Keratinocyte (primary cell): ENCODE measurements at regions not wholly inside any gene's neighbourhood (a gene's known extent, or its start where the extent isn't known, plus 50 kb on each side); places are given as distances from the start of the nearest gene placed in this dataset.

Experiments used
- DNase-seq: peaks from one replicate; pipeline ENCODE4 v3.0.0-alpha.2; 2011; ENCODE audit warnings: low read depth, missing footprints, low spot score
- FAIRE-seq: peaks from 2 replicates; lab custom pipeline; 2011; peaks lifted over from hg19 to GRCh38; lab: Jason Lieb, UNC
- H2AFZ ChIP-seq: 2 replicates; pipeline ENCODE4 v1.6.0; 2012; ENCODE audit warnings: low read length, control low read depth, inconsistent platforms; ENCODE audit not compliant: control insufficient read depth
- H3K27ac ChIP-seq: 2 replicates; pipeline ENCODE4 v1.5.1; 2011; ENCODE audit warnings: low read length; ENCODE audit not compliant: control insufficient read depth, insufficient read depth
- H3K27me3 ChIP-seq: 3 replicates; pipeline ENCODE4 v1.6.0; 2011; ENCODE audit warnings: low read length; ENCODE audit not compliant: control insufficient read depth, insufficient read depth; ENCODE audit errors: extremely low read depth
- H3K36me3 ChIP-seq, 2 experiments: 2 replicates in 1 of 2; 3 replicates in 1 of 2; pipeline ENCODE4 v1.5.1; 2011; ENCODE audit warnings: low read length in 2 of 2, mild to moderate bottlenecking in 1 of 2; ENCODE audit not compliant: control insufficient read depth in 2 of 2, insufficient read depth in 2 of 2; ENCODE audit errors: extremely low read depth in 1 of 2
- H3K4me1 ChIP-seq: 3 replicates; pipeline ENCODE4 v1.5.1; 2011; ENCODE audit warnings: low read length; ENCODE audit not compliant: control insufficient read depth, insufficient read depth; ENCODE audit errors: extremely low read depth
- H3K4me2 ChIP-seq: 3 replicates; pipeline ENCODE4 v1.6.0; 2011; ENCODE audit warnings: low read depth, low read length; ENCODE audit not compliant: control insufficient read depth, insufficient read depth; ENCODE audit errors: extremely low read depth
- H3K4me3 ChIP-seq, 3 experiments: fragments of 200-600 bp in 1 of 3; sonication (generic) in 1 of 3; 2 replicates in 2 of 3; 3 replicates in 1 of 3; pipeline ENCODE4 v1.5.1; 2011 to 2016; ENCODE audit warnings: low read length in 3 of 3, mild to moderate bottlenecking in 3 of 3, control low read depth in 2 of 3, inconsistent platforms in 1 of 3, low read depth in 1 of 3, mixed read lengths in 1 of 3, mixed run types in 1 of 3, moderate library complexity in 1 of 3; ENCODE audit not compliant: control insufficient read depth in 2 of 3, insufficient read depth in 2 of 3; ENCODE audit errors: extremely low read depth in 1 of 3
- H3K79me2 ChIP-seq: 2 replicates; pipeline ENCODE4 v1.6.0; 2012; ENCODE audit warnings: low read length; ENCODE audit not compliant: control insufficient read depth, insufficient read depth
- H3K9ac ChIP-seq: 3 replicates; pipeline ENCODE4 v1.6.0; 2011; ENCODE audit warnings: low read length; ENCODE audit not compliant: control insufficient read depth, insufficient read depth; ENCODE audit errors: extremely low read depth
- H3K9me1 ChIP-seq: 3 replicates; pipeline ENCODE4 v1.6.0; 2011; ENCODE audit warnings: low read length; ENCODE audit not compliant: control insufficient read depth, insufficient read depth; ENCODE audit errors: extremely low read depth
- H3K9me3 ChIP-seq: 2 replicates; pipeline ENCODE4 v1.5.1; 2012; ENCODE audit warnings: low read depth, low read length; ENCODE audit not compliant: control insufficient read depth
- H4K20me1 ChIP-seq: 3 replicates; pipeline ENCODE4 v1.6.0; 2011; ENCODE audit warnings: low read length; ENCODE audit not compliant: control insufficient read depth, insufficient read depth; ENCODE audit errors: extremely low read depth
- CTCF ChIP-seq, 3 experiments: IDR thresholded peaks in 1 of 3; conservative IDR thresholded peaks in 1 of 3; optimal IDR thresholded peaks in 1 of 3; 2 replicates in 2 of 3; 3 replicates in 1 of 3; pipeline versions ENCODE3 to v1.5.1; 2011; ENCODE audit warnings: low read length in 3 of 3, mild to moderate bottlenecking in 3 of 3, moderate library complexity in 2 of 3, control low read depth in 1 of 3, inconsistent platforms in 1 of 3; ENCODE audit not compliant: insufficient read depth in 2 of 3; ENCODE audit errors: extremely low read depth in 1 of 3
- EZH2 ChIP-seq: IDR thresholded peaks from one replicate; pipeline ENCODE4 v1.6.1; 2012; ENCODE audit warnings: inconsistent platforms, mild to moderate bottlenecking, low read length, moderate library complexity
- dilution Hi-C: fragments of 300-500 bp; cut with MboI; formaldehyde crosslinking; loops from one replicate; pipeline ENCODE4 v1.7.0; 2020; ENCODE audit warnings: low sequenced_read_pairs; ENCODE audit not compliant: extremely low pct_ligation_motif_present

GRCh38 chr10:113360870-113361269, 192.0 kb upstream of the HABP2 start:
- FAIRE-seq, result no peak
- dilution Hi-C loops, result no loop called here

GRCh38 chr10:113362645-113363091, 190.2 kb upstream of the HABP2 start:
- no peak for FAIRE-seq
- no peak overlapping the region for H3K27ac ChIP-seq

More at GRCh38 chr10:113360870-113361269, 192.0 kb upstream of the HABP2 start:
- Histone ChIP-seq H3K27me3 (no peaks in the 10 kb centered on the region), H3K9ac (no peak overlapping the region), H2AFZ (no peak overlapping the region), H3K4me3 (no peak overlapping the region), H3K9me3 (no peaks in the 10 kb centered on the region), H3K9me1 (no peaks in the 10 kb centered on the region), H3K4me2 (no peak overlapping the region), H3K4me1 (no peaks in the 10 kb centered on the region), H3K79me2 (no peaks in the 10 kb centered on the region), H4K20me1 (no peaks in the 10 kb centered on the region), H3K36me3 (no peaks in the 10 kb centered on the region), H3K27ac (no peak overlapping the region)
- no peak for DNase-seq
- TF ChIP-seq CTCF (optimal IDR thresholded peaks at IDR 0.05 in 1 of 3, IDR thresholded peaks at IDR 0.05 in 1 of 3, conservative IDR thresholded peaks at IDR 0.05 in 1 of 3; ENCODE audit: extremely low read depth in 1 of 3, insufficient read depth in 2 of 3, low read length in 3 of 3) (no peak), EZH2 (no peak)

More at GRCh38 chr10:113362645-113363091, 190.2 kb upstream of the HABP2 start:
- dilution Hi-C loops, result no loop called here
- no peak for DNase-seq
- no peaks in the 10 kb centered on the region for H3K9me1 ChIP-seq
- H3K4me2 ChIP-seq, result no peak overlapping the region
- no peak overlapping the region for H2AFZ ChIP-seq
- no peaks in the 10 kb centered on the region for H3K79me2 ChIP-seq
- no peak overlapping the region for H3K9ac ChIP-seq
- TF ChIP-seq EZH2, result no peak
- TF ChIP-seq CTCF (optimal IDR thresholded peaks at IDR 0.05 in 1 of 3, IDR thresholded peaks at IDR 0.05 in 1 of 3, conservative IDR thresholded peaks at IDR 0.05 in 1 of 3; ENCODE audit: extremely low read depth in 1 of 3, insufficient read depth in 2 of 3, low read length in 3 of 3), result no peak
- no peaks in the 10 kb centered on the region for H3K27me3 ChIP-seq
- no peaks in the 10 kb centered on the region for H3K36me3 ChIP-seq
- no peaks in the 10 kb centered on the region for H3K4me1 ChIP-seq
- no peaks in the 10 kb centered on the region for H3K9me3 ChIP-seq
- H4K20me1 ChIP-seq, result no peaks in the 10 kb centered on the region
- H3K4me3 ChIP-seq, result no peak overlapping the region
